OCI-LY1 (cell line): ENCODE measurements at regions not wholly inside any gene's neighbourhood (a gene's known extent, or its start where the extent isn't known, plus 50 kb on each side); places are given as distances from the start of the nearest gene placed in this dataset.

Source experiments
- H2AFZ ChIP-seq: fragments of 200-600 bp; sonication (generic), shearing (Covaris generic); 2 replicates; pipeline ENCODE4 v1.6.0; 2014; ENCODE audit warnings: antibody characterized with exemption, mild to moderate bottlenecking, low read length
- H3F3A ChIP-seq: fragments of 200-600 bp; sonication (generic), shearing (Covaris generic); 2 replicates; pipeline ENCODE4 v1.6.0; 2014; ENCODE audit warnings: mild to moderate bottlenecking, antibody characterized with exemption, low read length, moderate library complexity; ENCODE audit not compliant: insufficient read depth
- H3K27ac ChIP-seq: fragments of 200-600 bp; sonication (generic); 2 replicates; pipeline ENCODE4 v1.5.1; 2014; ENCODE audit warnings: low read length, mixed run types, mild to moderate bottlenecking, low read depth; ENCODE audit not compliant: poor library complexity, severe bottlenecking
- H3K27me3 ChIP-seq: fragments of 200-600 bp; sonication (generic); 2 replicates; pipeline ENCODE4 v1.6.0; 2014; ENCODE audit warnings: antibody characterized with exemption, mild to moderate bottlenecking, low read length, moderate library complexity; ENCODE audit not compliant: insufficient read depth
- H3K36me3 ChIP-seq: fragments of 200-600 bp; sonication (generic); 2 replicates; pipeline ENCODE4 v1.6.1; 2014; ENCODE audit warnings: mild to moderate bottlenecking, antibody characterized with exemption, low read length, moderate library complexity, mixed read lengths; ENCODE audit not compliant: insufficient read depth
- H3K4me1 ChIP-seq: fragments of 200-600 bp; sonication (generic); 2 replicates; pipeline ENCODE4 v1.5.1; 2014; ENCODE audit warnings: mild to moderate bottlenecking, low read length, moderate library complexity; ENCODE audit not compliant: insufficient read depth, severe bottlenecking
- H3K4me2 ChIP-seq: fragments of 200-600 bp; sonication (generic), shearing (Covaris generic); 2 replicates; pipeline ENCODE4 v1.6.1; 2014; ENCODE audit warnings: low read length
- H3K4me3 ChIP-seq: fragments of 200-600 bp; sonication (generic); 2 replicates; pipeline ENCODE4 v1.5.1; 2014; ENCODE audit warnings: low read length, low read depth, mild to moderate bottlenecking, mixed read lengths; ENCODE audit not compliant: poor library complexity, severe bottlenecking
- H3K79me2 ChIP-seq: fragments of 200-600 bp; shearing (Covaris generic); 2 replicates; pipeline ENCODE4 v1.6.1; 2016; ENCODE audit warnings: mixed run types, low read length, mixed read lengths; ENCODE audit not compliant: insufficient read depth
- H3K9ac ChIP-seq: fragments of 200-600 bp; sonication (generic), shearing (Covaris generic); 2 replicates; pipeline ENCODE4 v1.6.1; 2014; ENCODE audit warnings: mild to moderate bottlenecking, low read length, mixed read lengths
- H3K9me2 ChIP-seq: fragments of 200-600 bp; sonication (generic), shearing (Covaris generic); 2 replicates; pipeline ENCODE4 v1.6.1; 2014; ENCODE audit warnings: low read depth, mild to moderate bottlenecking, low read length, mixed read lengths
- H3K9me3 ChIP-seq: fragments of 200-600 bp; shearing (Covaris generic); 2 replicates; pipeline ENCODE4 v1.6.1; 2014; ENCODE audit warnings: low read length, mixed read lengths
- H4K20me1 ChIP-seq: fragments of 200-600 bp; sonication (generic), shearing (Covaris generic); 2 replicates; pipeline ENCODE4 v1.6.0; 2016; ENCODE audit warnings: mild to moderate bottlenecking, low read length; ENCODE audit not compliant: insufficient read depth
- EZH2 ChIP-seq: fragments of 200-600 bp; sonication (generic), shearing (Covaris generic); IDR thresholded peaks from 2 replicates; pipeline ENCODE4 v1.8.0; 2017; ENCODE audit warnings: borderline replicate concordance, mixed run types, mild to moderate bottlenecking, antibody characterized with exemption, low read length, moderate library complexity, mixed read lengths
- TF ChIP-seq, protein P1 (sequence below): fragments of 200-600 bp; sonication (generic), shearing (Covaris generic); IDR thresholded peaks from 2 replicates; pipeline ENCODE4 v1.5.1; 2017; ENCODE audit warnings: mild to moderate bottlenecking, antibody characterized with exemption, low read length, moderate library complexity, mixed read lengths

GRCh38 chr3:135865553-135865952 lies 100.0 kb upstream of the PPP2R3A start:
- Histone ChIP-seq H3K4me3 (no peak overlapping the region), H3K79me2 (no peaks in the 10 kb centered on the region), H3K4me1 (no peaks in the 10 kb centered on the region), H4K20me1 (no peaks in the 10 kb centered on the region), H3K4me2 (no peak overlapping the region), H3K36me3 (no peaks in the 10 kb centered on the region), H3F3A (no peaks in the 10 kb centered on the region), H3K27me3 (no peaks in the 10 kb centered on the region), H3K27ac (no peak overlapping the region), H3K9me2 (no peaks in the 10 kb centered on the region), H3K9ac (no peak overlapping the region), H3K9me3 (no peaks in the 10 kb centered on the region), H2AFZ (no peak overlapping the region)
- no peak for TF ChIP-seq EZH2
- TF ChIP-seq, protein P1, sequence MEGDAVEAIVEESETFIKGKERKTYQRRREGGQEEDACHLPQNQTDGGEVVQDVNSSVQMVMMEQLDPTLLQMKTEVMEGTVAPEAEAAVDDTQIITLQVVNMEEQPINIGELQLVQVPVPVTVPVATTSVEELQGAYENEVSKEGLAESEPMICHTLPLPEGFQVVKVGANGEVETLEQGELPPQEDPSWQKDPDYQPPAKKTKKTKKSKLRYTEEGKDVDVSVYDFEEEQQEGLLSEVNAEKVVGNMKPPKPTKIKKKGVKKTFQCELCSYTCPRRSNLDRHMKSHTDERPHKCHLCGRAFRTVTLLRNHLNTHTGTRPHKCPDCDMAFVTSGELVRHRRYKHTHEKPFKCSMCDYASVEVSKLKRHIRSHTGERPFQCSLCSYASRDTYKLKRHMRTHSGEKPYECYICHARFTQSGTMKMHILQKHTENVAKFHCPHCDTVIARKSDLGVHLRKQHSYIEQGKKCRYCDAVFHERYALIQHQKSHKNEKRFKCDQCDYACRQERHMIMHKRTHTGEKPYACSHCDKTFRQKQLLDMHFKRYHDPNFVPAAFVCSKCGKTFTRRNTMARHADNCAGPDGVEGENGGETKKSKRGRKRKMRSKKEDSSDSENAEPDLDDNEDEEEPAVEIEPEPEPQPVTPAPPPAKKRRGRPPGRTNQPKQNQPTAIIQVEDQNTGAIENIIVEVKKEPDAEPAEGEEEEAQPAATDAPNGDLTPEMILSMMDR = no peak

DNA sequence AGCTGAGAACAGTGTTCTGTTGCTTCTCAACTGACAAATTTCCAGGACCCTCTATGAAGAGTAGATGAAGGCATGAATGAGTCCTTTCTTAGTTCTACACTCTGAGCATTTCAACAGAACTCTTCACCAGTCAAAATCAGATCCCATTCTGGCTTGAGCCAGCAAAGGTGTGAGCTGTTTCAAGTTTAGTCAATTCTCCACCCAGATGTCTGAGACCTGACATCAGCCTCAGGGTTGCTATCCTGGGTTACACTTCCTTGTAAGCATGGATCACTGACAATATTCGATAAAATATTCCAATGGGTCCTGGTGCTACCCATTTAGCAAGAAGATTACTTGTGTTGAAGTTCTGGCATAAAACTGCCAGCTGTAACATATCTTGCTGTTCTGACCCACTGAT lies 97.6 kb upstream of the PPP2R3A start:
- Histone ChIP-seq H2AFZ (no peak overlapping the region), H3K79me2 (no peaks in the 10 kb centered on the region), H3K27me3 (no peaks in the 10 kb centered on the region), H3K4me1 (no peaks in the 10 kb centered on the region), H3K9ac (no peak overlapping the region), H3K36me3 (no peaks in the 10 kb centered on the region), H3K27ac (no peak overlapping the region), H3F3A (no peaks in the 10 kb centered on the region), H3K9me2 (no peaks in the 10 kb centered on the region), H3K9me3 (no peaks in the 10 kb centered on the region), H3K4me3 (no peak overlapping the region), H3K4me2 (no peak overlapping the region), H4K20me1 (no peaks in the 10 kb centered on the region)
- TF ChIP-seq, protein P1 = no peak
- no peak for TF ChIP-seq EZH2

DNA sequence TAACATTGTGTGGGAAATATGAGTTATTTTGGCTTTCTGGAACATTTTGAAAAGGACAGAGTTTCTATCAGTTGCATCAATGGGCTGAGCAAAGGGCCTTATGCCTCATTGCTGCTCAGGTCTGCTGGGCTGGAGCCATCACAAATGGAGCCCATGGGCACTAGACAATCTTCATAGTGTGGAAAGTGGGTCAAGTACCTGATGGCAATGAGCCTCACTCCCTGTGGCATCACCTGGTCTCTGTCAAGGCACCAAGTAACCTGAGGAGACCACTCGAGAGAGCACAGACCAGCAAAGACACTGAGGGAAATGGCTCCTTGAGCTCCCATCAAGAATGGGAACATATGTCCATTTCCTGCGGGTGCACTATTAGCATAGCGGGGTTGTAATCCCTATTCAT lies 96.7 kb upstream of the PPP2R3A start:
- Histone ChIP-seq H2AFZ (no peak overlapping the region), H3K79me2 (no peaks in the 10 kb centered on the region), H3K9ac (no peak overlapping the region), H3K27me3 (no peaks in the 10 kb centered on the region), H3K9me3 (peaks cover 1% of the 10 kb centered on the region; the same call in 1 of the 2 replicates), H3K4me2 (no peak overlapping the region), H3K4me1 (no peaks in the 10 kb centered on the region), H3K36me3 (no peaks in the 10 kb centered on the region), H3K9me2 (no peaks in the 10 kb centered on the region), H3F3A (no peaks in the 10 kb centered on the region), H3K27ac (no peak overlapping the region), H4K20me1 (no peaks in the 10 kb centered on the region), H3K4me3 (no peak overlapping the region)
- no peak for TF ChIP-seq EZH2
- TF ChIP-seq, protein P1 = no peak
